COR-L47 (cell line): ENCODE measurements at regions not wholly inside any gene's neighbourhood (a gene's known extent, or its start where the extent isn't known, plus 50 kb on each side); places are given as distances from the start of the nearest gene placed in this dataset.
"Not testable (repeated sequence)": the region's sequence is repeated elsewhere in the genome, so short reads cannot be mapped to it uniquely, and the experiment has no call there.

Experiments
- DNase-seq: peaks from one replicate; lab custom pipeline; 2025; lab: John Stamatoyannopoulos, UW

DNA sequence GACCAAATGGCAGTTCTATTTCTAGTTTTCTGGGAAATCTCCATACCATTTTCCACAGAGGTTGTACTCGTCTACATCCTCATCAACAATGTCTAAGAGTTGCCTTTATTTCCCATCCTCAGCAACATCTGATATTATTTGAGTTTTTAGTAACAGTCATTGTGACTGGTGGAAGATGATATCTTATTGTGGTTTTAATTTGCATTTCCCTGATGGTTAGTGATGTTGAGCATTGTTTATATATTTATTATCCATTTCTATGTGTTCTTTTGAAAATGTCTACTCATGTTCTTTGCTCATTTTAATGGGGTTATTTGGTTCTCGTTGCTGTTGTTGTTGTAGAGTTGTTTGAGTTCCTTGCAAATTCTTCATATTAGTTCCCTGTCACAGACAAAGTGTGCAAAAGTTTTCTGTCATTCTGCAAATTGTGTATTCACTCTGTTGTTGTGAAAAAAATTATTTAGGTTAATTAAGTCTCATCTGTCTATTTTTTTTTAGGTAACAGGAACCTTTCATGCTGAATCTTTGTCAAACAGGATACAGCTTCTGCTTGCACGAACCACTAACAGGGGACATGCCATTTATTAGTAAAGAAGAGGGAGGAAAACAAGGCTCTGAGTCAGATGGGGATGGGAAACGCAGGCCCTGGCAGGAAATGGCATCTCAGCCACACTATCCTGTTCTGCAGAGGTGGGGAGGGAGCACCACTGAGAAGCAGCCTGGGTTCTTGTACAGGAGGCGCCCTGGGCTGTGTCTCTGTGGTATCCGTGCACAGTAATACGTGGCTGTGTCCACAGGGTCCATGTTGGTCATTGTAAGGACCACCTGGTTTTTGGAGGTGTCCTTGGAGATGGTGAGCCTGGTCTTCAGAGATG, 1196.7 kb downstream of the TMEM121 start:
- DNase-seq = not testable (repeated sequence)

GRCh38 chr14:106727962-106728361, 1201.6 kb downstream of the TMEM121 start:
- not testable (repeated sequence) for DNase-seq

- DNase-seq = no peak
Observed at GRCh38 chr14:106728611-106729010, 1202.2 kb downstream of the TMEM121 start.

DNA sequence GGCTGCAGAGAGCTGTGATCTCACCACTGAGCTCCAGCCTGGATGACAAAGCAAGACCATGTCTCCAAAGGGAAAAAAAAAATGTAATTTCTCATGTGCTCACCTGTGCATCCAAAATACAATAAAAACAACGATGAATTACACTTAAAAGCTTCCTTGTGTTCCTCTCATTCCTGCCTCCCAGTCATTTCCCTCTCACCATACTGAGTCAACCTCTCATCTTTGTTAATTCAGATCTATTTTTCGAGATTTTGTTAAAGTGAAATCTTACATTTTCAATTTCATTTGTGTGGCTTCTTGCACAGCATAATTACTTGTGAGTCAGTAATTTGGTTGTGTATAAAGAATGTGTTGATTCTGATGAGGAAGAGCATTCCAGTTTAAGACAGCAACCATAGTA, 1203.2 kb downstream of the TMEM121 start:
- DNase-seq = no peak

DNA sequence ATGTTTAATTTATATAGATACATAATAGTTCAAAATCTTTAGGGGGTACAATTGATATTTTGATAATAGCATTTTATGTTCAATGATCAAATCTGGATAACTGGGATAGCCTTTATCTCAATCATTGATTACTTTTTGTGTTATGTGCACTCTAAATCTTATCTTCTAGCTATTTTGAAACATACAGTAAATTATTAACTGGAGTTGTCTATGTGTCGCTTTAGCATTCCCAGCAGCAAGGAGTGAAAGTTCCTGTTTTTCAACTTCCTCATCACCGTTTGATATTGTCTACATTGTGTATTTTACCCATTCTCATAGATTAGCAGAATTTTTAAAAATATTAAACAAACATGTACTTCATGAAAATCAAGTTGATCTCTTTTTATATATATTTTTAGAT, 1207.4 kb downstream of the TMEM121 start:
- DNase-seq = no peak

DNA sequence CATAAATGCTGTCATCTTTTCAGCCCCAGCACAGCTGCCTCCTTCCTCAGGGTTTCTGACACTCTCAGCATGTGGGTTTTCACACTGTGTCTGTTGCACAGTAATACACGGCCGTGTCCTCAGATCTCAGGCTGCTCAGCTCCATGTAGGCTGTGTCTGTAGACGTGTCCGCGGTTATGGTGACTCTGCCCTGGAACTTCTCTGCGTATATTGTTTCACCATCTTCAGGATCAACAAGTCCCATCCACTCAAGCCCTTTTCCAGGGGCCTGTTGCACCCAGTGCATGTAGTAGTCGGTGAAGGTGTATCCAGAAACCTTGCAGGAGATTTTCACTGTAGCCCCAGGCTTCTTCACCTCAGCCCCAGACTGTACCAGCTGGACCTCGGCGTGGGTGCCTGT, 1210.6 kb downstream of the TMEM121 start:
- DNase-seq = no peak

GRCh38 chr14:106738075-106738474, 1211.7 kb downstream of the TMEM121 start:
- DNase-seq = no peak

GRCh38 chr14:106738598-106739258, 1212.3 kb downstream of the TMEM121 start:
- not testable (repeated sequence) for DNase-seq

DNA sequence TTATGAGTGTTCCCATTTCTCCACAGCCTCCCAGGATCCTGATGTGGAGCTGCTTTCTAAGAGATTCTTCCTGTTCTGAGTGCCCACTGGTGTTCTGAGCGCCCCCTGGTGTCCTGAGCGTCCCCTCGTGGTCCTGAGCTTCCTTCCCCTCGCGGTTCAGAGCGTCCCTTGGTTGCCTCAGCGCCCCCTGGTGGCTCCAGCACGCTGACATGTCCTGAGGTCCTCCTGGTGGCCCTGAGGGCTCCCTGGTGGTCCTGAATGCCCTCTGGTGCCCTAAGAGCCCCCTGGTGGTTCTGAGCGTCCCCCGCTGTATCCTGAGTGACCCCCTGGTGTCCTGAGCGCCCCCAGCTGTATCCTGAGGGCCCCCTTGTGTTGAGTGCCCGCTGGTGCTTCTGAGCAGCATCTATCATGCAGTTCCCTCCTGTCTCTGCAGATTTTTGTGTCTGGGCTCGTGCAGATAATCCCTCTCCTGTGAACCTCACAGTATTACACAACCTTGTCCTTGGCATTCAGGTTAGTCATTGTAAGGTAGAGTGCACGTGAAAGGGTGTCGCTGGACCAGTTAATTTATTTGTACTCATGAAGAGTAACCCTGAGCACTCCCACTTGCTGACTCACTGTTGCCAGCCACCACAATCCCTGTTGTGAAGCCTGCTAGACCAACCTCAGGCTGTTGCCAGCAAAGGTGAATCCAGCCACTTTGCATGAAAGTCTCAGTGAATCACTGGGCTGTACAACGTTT, 1214.9 kb downstream of the TMEM121 start:
- DNase-seq = not testable (repeated sequence)

GRCh38 chr14:106745016-106745767, 1218.8 kb downstream of the TMEM121 start:
- not testable (repeated sequence) for DNase-seq

GRCh38 chr14:106750089-106750488, 1223.7 kb downstream of the TMEM121 start:
- DNase-seq = not testable (repeated sequence)

DNA sequence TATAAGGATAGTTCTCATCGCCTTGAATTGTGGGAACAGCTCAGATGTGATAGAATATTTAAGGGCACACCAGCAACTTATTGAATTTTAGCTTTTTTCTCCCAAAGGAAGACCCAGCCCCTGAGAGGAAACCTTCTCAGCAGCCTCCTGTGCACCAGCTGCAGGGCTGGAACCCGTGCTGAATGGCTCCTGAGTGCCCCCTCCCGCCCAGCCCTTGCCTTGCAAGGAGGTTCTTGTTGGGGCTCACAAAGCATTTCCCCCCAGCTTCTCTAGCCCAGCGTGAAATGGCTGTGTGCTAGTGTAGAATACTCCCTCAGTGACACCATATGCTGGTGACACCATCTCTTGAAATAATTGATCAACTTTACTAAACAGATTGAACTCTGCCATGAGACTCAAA, 1227.4 kb downstream of the TMEM121 start:
- not testable (repeated sequence) for DNase-seq

GRCh38 chr14:106757444-106757843, 1231.1 kb downstream of the TMEM121 start:
- not testable (repeated sequence) for DNase-seq

GRCh38 chr14:106761886-106762816, 1235.8 kb downstream of the TMEM121 start:
- not testable (repeated sequence) for DNase-seq

- DNase-seq = not testable (repeated sequence)
Observed at GRCh38 chr14:106764968-106765369, 1238.6 kb downstream of the TMEM121 start.

- DNase-seq = no peak
Observed at GRCh38 chr14:106766145-106766544, 1239.8 kb downstream of the TMEM121 start.

DNA sequence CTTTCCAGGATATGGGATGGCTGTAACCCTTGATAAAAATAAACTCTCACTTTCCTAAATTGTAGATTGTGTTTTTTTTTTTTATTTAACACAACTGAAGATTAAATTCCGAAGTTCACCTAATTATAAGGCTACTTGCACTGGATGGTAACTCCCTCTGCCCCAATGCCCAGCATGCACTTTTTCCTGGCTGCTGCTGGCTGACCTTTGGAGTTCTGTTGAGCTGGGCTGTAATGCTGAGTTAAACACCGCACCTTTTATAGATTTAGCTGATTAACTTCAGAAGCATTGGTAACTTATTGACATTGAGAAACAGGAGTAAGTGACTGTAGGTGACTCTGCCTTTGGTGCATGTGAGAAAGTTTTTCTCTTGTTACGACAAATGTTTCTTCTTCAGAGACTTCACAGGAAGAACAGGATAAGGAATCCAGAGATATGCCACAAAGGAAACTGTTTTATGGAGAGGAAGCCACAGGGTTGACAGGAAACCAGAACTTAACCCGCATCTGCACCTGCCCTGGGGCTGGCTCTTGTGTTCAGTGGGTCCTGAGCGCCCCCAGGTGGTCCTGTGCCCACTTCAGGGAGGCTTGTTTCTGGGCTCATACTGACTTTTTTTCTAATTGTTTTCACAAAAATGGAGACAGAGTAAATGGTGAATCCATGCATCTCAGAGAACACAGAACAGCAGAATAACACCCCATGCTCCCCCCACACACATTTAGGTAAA, 1240.3 kb downstream of the TMEM121 start:
- DNase-seq = not testable (repeated sequence)

DNA sequence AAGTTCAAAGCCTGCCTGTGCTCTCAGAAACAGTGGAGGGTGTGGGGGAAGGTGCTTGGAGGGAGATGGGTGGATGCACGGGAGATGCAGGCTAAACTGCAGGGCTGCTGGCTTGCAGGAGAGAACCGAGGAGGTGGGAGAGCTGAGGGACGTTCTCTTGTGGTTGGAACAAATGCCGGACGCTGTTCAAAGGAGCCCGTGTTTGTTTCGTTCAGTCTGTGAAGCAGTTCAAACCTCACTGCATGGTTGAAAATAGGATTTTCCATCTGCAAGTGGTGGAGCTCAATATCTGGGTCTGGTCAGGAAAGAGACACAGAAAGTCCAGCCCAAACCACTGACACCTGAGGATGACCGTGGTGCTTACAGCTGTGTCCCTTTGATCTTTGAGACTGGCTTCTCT, 1241.8 kb downstream of the TMEM121 start:
- DNase-seq = not testable (repeated sequence)

DNA sequence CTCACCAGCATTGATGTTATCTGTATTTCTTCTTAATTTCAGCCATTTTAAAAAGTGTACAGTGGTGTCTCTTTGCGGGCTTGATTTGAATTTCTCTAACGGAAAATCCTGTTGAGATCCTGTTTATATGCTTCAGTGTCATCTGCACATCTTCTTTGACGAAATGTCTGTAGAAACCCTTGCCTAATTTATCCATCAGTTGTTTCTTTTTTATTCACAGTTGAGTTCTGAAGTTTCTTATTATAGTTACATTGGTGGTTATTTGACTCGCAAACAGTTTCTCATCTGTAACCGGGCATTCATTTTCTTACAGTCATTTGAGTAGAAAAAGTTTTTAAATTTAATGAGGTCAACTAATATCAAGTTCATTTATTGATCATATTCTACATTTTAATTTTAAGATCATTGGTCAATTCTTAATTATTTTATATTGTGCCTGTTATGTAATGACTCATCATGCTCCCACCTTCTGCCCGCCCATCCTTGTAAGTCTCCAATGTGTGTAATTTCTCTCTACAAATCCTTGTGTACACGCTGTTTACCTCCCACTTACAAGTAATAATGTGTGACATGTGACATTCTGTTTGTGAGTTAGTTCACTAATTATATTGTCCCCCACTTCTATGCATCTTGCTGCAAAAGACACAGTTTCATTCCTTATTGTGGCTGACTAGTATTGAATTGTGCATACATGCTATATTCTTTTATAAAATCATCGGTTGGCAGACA, 1242.8 kb downstream of the TMEM121 start:
- DNase-seq = not testable (repeated sequence)
